ENCODE measurements at regions not wholly inside any gene's neighbourhood (a gene's known extent, or its start where the extent isn't known, plus 50 kb on each side); places are given as distances from the start of the nearest gene placed in this dataset.
"Not testable (repeated sequence)": the region's sequence is repeated elsewhere in the genome, so short reads cannot be mapped to it uniquely, and the experiment has no call there.

GRCh38 chr15:46955576-46955975 lies 761.7 kb upstream of the SEMA6D start:
- no peak for ATAC-seq (replicated peaks)
- no peaks in the 10 kb centered on the region for H3K27me3 Mint-ChIP-seq
- no peaks in the 10 kb centered on the region for H3K4me1 Mint-ChIP-seq
- H3K27ac Mint-ChIP-seq, result no peak overlapping the region
- H3K9me3 Mint-ChIP-seq, result peaks cover 5% of the 10 kb centered on the region
- H3K36me3 Mint-ChIP-seq (ENCODE audit: low read depth), result no peaks in the 10 kb centered on the region
- no peak overlapping the region for H3K4me3 Mint-ChIP-seq

- peaks cover 5% of the 10 kb centered on the region for H3K9me3 Mint-ChIP-seq
- H3K36me3 Mint-ChIP-seq (ENCODE audit: low read depth), result no peaks in the 10 kb centered on the region
- H3K4me1 Mint-ChIP-seq, result no peaks in the 10 kb centered on the region
- no peaks in the 10 kb centered on the region for H3K27me3 Mint-ChIP-seq
- H3K4me3 Mint-ChIP-seq, result no peak overlapping the region
- no peak overlapping the region for H3K27ac Mint-ChIP-seq
- no peak for ATAC-seq (replicated peaks)
Measured at GRCh38 chr15:46956456-46956855, 760.8 kb upstream of the SEMA6D start.

- Mint-ChIP-seq H3K4me3 (no peak overlapping the region), H3K36me3 (ENCODE audit: low read depth) (no peaks in the 10 kb centered on the region), H3K27ac (no peak overlapping the region), H3K9me3 (peaks cover 5% of the 10 kb centered on the region), H3K4me1 (no peaks in the 10 kb centered on the region), H3K27me3 (no peaks in the 10 kb centered on the region)
- ATAC-seq (replicated peaks), result no peak
Measured at GRCh38 chr15:46956881-46957280, 760.4 kb upstream of the SEMA6D start.

- Mint-ChIP-seq H3K27ac (no peak overlapping the region), H3K9me3 (peaks cover 10% of the 10 kb centered on the region), H3K27me3 (no peaks in the 10 kb centered on the region), H3K4me1 (no peaks in the 10 kb centered on the region), H3K36me3 (ENCODE audit: low read depth) (no peaks in the 10 kb centered on the region), H3K4me3 (no peak overlapping the region)
- ATAC-seq (replicated peaks), result no peak
Measured at GRCh38 chr15:46960581-46960980, 756.7 kb upstream of the SEMA6D start.

DNA sequence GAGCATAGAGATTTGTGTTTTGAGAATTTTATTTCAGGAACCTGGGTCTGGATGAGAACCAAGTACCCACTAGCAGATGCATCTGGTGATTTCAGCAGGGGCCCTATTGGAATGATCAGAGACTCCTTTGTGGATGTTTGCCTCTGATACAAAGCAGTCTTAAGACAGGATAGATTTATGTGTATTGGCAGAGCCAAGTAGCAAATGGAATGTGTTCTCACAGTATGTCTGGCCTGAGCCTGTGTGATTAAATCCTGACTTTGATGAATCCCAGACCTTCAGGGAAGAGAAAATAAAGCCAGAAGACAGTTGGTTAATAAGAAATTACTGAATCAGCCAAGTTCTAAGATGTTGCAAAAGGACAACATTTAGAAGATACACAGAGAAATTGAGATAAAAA lies 755.5 kb upstream of the SEMA6D start:
- Mint-ChIP-seq H3K36me3 (ENCODE audit: low read depth) (no peaks in the 10 kb centered on the region), H3K27ac (no peak overlapping the region), H3K27me3 (no peaks in the 10 kb centered on the region), H3K9me3 (peaks cover 14% of the 10 kb centered on the region), H3K4me1 (no peaks in the 10 kb centered on the region), H3K4me3 (no peak overlapping the region)
- ATAC-seq (replicated peaks), result no peak

- peaks cover 17% of the 10 kb centered on the region for H3K9me3 Mint-ChIP-seq
- ATAC-seq (replicated peaks); H3K27ac Mint-ChIP-seq; H3K4me3 Mint-ChIP-seq; H3K4me1 Mint-ChIP-seq; H3K27me3 Mint-ChIP-seq; H3K36me3 Mint-ChIP-seq (ENCODE audit: low read depth): not testable (repeated sequence)
Measured at GRCh38 chr15:46988055-46988454, 729.2 kb upstream of the SEMA6D start.

GRCh38 chr15:46996359-46996758 lies 720.9 kb upstream of the SEMA6D start:
- H3K27ac Mint-ChIP-seq, result no peak overlapping the region
- H3K9me3 Mint-ChIP-seq, result peaks cover 26% of the 10 kb centered on the region
- ATAC-seq (replicated peaks), result no peak
- no peaks in the 10 kb centered on the region for H3K27me3 Mint-ChIP-seq
- H3K36me3 Mint-ChIP-seq (ENCODE audit: low read depth), result no peaks in the 10 kb centered on the region
- H3K4me3 Mint-ChIP-seq, result no peak overlapping the region
- H3K4me1 Mint-ChIP-seq, result no peaks in the 10 kb centered on the region

DNA sequence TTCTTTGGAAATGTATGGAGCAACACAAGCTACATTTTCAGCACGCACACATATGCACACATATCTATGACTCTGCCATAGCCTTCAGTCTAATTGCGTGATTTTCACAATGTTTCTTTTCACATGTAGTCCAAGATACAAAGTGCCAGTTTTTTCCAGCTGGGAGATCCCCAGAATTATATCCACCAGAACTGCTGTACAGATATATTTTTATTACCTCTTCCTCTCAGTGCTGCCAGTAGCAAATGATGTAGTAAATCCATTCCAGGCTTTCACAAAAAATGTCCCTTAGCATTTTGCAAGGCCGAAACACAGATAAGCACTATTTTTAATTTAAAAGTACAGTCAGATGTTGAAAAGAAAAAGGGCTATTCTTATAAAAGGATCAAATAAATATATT lies 719.8 kb upstream of the SEMA6D start:
- no peaks in the 10 kb centered on the region for H3K36me3 Mint-ChIP-seq (ENCODE audit: low read depth)
- H3K9me3 Mint-ChIP-seq, result peaks cover 22% of the 10 kb centered on the region
- no peaks in the 10 kb centered on the region for H3K27me3 Mint-ChIP-seq
- no peak overlapping the region for H3K27ac Mint-ChIP-seq
- H3K4me3 Mint-ChIP-seq, result no peak overlapping the region
- ATAC-seq (replicated peaks), result no peak
- no peaks in the 10 kb centered on the region for H3K4me1 Mint-ChIP-seq

GRCh38 chr15:47003568-47003967 lies 713.7 kb upstream of the SEMA6D start:
- Mint-ChIP-seq H3K9me3 (peaks cover 9% of the 10 kb centered on the region), H3K4me1 (no peaks in the 10 kb centered on the region), H3K4me3 (no peak overlapping the region), H3K36me3 (ENCODE audit: low read depth) (no peaks in the 10 kb centered on the region), H3K27me3 (no peaks in the 10 kb centered on the region), H3K27ac (no peak overlapping the region)
- ATAC-seq (replicated peaks), result no peak

GRCh38 chr15:47013446-47013845 lies 703.9 kb upstream of the SEMA6D start:
- H3K4me3 Mint-ChIP-seq, result no peak overlapping the region
- H3K27ac Mint-ChIP-seq, result no peak overlapping the region
- H3K9me3 Mint-ChIP-seq, result peaks cover 10% of the 10 kb centered on the region
- H3K27me3 Mint-ChIP-seq, result no peaks in the 10 kb centered on the region
- no peak for ATAC-seq (replicated peaks)
- H3K36me3 Mint-ChIP-seq (ENCODE audit: low read depth), result no peaks in the 10 kb centered on the region
- H3K4me1 Mint-ChIP-seq, result no peaks in the 10 kb centered on the region

DNA sequence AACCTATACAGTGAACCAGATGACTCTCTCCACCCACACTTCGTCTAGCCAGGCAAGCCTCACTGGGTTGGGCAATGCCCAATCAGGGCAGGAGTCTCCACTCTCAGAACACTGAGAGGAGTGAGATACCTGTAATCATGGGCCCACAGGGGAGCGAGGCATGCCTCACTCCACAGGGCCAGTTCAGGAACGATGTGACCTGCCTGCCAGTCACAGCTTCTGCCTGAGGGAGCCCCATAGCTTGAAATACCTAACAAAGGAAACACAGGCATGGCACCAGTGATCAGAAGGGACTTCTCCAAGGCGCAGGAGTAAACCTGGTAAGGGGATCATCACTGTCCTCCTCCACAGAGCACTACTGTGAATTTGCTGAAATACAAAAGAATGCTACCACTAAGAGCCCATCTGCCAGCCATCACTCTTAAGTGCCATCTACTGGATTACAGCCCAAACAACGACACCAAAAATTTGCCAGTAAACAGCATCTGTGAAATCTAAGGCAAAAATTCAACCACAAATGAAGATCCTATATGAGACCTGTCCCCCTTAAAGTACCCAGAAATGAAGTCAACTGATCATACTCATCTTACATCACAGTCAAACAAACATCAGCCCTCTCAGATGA lies 689.9 kb upstream of the SEMA6D start:
- Mint-ChIP-seq H3K4me1 (no peaks in the 10 kb centered on the region), H3K9me3 (peaks cover 42% of the 10 kb centered on the region), H3K4me3 (no peak overlapping the region), H3K27me3 (no peaks in the 10 kb centered on the region), H3K36me3 (ENCODE audit: low read depth) (no peaks in the 10 kb centered on the region), H3K27ac (no peak overlapping the region)
- ATAC-seq (replicated peaks), result no peak

- Mint-ChIP-seq H3K27me3 (no peaks in the 10 kb centered on the region), H3K4me1 (no peaks in the 10 kb centered on the region)
- ATAC-seq (replicated peaks), result no peak
Measured at GRCh38 chr15:47035475-47036406, 681.6 kb upstream of the SEMA6D start.

GRCh38 chr15:47037003-47037402 lies 680.3 kb upstream of the SEMA6D start:
- Mint-ChIP-seq H3K4me1 (no peaks in the 10 kb centered on the region), H3K36me3 (ENCODE audit: low read depth) (no peaks in the 10 kb centered on the region), H3K9me3 (peaks cover 14% of the 10 kb centered on the region), H3K4me3 (no peak overlapping the region), H3K27me3 (no peaks in the 10 kb centered on the region), H3K27ac (no peak overlapping the region)
- ATAC-seq (replicated peaks), result no peak

More at GRCh38 chr15:47035475-47036406, 681.6 kb upstream of the SEMA6D start:
- Mint-ChIP-seq H3K4me3 (no peak overlapping the region), H3K27ac (no peak overlapping the region), H3K9me3 (peaks cover 22% of the 10 kb centered on the region), H3K36me3 (ENCODE audit: low read depth) (no peaks in the 10 kb centered on the region)

GRCh38 chr15:47039225-47039624 lies 678.1 kb upstream of the SEMA6D start:
- Mint-ChIP-seq H3K27ac (no peak overlapping the region), H3K27me3 (no peaks in the 10 kb centered on the region), H3K4me1 (no peaks in the 10 kb centered on the region), H3K9me3 (peaks cover 7% of the 10 kb centered on the region), H3K36me3 (ENCODE audit: low read depth) (no peaks in the 10 kb centered on the region), H3K4me3 (no peak overlapping the region)
- no peak for ATAC-seq (replicated peaks)

GRCh38 chr15:47041301-47041700 lies 676.0 kb upstream of the SEMA6D start:
- no peak for ATAC-seq (replicated peaks)
- H3K27me3 Mint-ChIP-seq, result no peaks in the 10 kb centered on the region
- H3K27ac Mint-ChIP-seq, result no peak overlapping the region
- H3K36me3 Mint-ChIP-seq (ENCODE audit: low read depth), result no peaks in the 10 kb centered on the region
- H3K9me3 Mint-ChIP-seq, result peaks cover 7% of the 10 kb centered on the region
- no peaks in the 10 kb centered on the region for H3K4me1 Mint-ChIP-seq
- H3K4me3 Mint-ChIP-seq, result no peak overlapping the region
